Activated CD8-positive, alpha-beta memory T cell treated with anti-CD3 and anti-CD28 coated beads, Interleukin-2, amount 50 U/mL, for 1 hour (primary cell): ENCODE measurements at regions not wholly inside any gene's neighbourhood (a gene's known extent, or its start where the extent isn't known, plus 50 kb on each side); places are given as distances from the start of the nearest gene placed in this dataset.
"Not testable (repeated sequence)": the region's sequence is repeated elsewhere in the genome, so short reads cannot be mapped to it uniquely, and the experiment has no call there.

ENCODE experiments used
- DNase-seq: peaks from one replicate; pipeline ENCODE4 v3.0.0-alpha.2; 2020; ENCODE audit errors: extremely low read depth

GRCh38 chr14:104304451-104305351, 166.3 kb downstream of the KIF26A start:
- DNase-seq, result no peak

GRCh38 chr14:104305511-104306449, 167.4 kb downstream of the KIF26A start:
- DNase-seq, result no peak

- no peak for DNase-seq
These were observed 168.2 kb downstream of the KIF26A start for GRCh38 chr14:104306450-104307040.

GRCh38 chr14:104307246-104307626, 168.8 kb downstream of the KIF26A start:
- no peak for DNase-seq

- no peak for DNase-seq
These were observed 169.4 kb downstream of the KIF26A start for GRCh38 chr14:104307627-104308401.

- DNase-seq, result not testable (repeated sequence)
These were observed 170.1 kb downstream of the KIF26A start for GRCh38 chr14:104308534-104308933.

- no peak for DNase-seq
These were observed 171.4 kb downstream of the KIF26A start for GRCh38 chr14:104309657-104310369.

- no peak for DNase-seq
These were observed 173.0 kb downstream of the KIF26A start for GRCh38 chr14:104311358-104311757.

- no peak for DNase-seq
These were observed 175.3 kb downstream of the KIF26A start for GRCh38 chr14:104313674-104314073.

- no peak for DNase-seq
These were observed 176.0 kb downstream of the KIF26A start for GRCh38 chr14:104314251-104314941.

- no peak for DNase-seq
These were observed 176.8 kb downstream of the KIF26A start for GRCh38 chr14:104315169-104315568.

- DNase-seq, result no peak
These were observed 177.2 kb downstream of the KIF26A start for GRCh38 chr14:104315625-104316024.

GRCh38 chr14:104316121-104316722, 177.8 kb downstream of the KIF26A start:
- DNase-seq, result no peak

GRCh38 chr14:104316723-104317491, 178.5 kb downstream of the KIF26A start:
- DNase-seq, result no peak

GRCh38 chr14:104317492-104317805, 179.1 kb downstream of the KIF26A start:
- no peak for DNase-seq

GRCh38 chr14:104317975-104318557, 179.7 kb downstream of the KIF26A start:
- DNase-seq, result no peak

GRCh38 chr14:104318558-104319490, 180.4 kb downstream of the KIF26A start:
- no peak for DNase-seq
